HG03139 (cell line): ENCODE measurements at regions not wholly inside any gene's neighbourhood (a gene's known extent, or its start where the extent isn't known, plus 50 kb on each side); places are given as distances from the start of the nearest gene placed in this dataset.

Experiments
- ATAC-seq: cut with Tn5 transposase; IDR thresholded peaks from one replicate; pipeline ENCODE4 v1.9.1; 2021; ENCODE audit not compliant: unreplicated experiment

DNA sequence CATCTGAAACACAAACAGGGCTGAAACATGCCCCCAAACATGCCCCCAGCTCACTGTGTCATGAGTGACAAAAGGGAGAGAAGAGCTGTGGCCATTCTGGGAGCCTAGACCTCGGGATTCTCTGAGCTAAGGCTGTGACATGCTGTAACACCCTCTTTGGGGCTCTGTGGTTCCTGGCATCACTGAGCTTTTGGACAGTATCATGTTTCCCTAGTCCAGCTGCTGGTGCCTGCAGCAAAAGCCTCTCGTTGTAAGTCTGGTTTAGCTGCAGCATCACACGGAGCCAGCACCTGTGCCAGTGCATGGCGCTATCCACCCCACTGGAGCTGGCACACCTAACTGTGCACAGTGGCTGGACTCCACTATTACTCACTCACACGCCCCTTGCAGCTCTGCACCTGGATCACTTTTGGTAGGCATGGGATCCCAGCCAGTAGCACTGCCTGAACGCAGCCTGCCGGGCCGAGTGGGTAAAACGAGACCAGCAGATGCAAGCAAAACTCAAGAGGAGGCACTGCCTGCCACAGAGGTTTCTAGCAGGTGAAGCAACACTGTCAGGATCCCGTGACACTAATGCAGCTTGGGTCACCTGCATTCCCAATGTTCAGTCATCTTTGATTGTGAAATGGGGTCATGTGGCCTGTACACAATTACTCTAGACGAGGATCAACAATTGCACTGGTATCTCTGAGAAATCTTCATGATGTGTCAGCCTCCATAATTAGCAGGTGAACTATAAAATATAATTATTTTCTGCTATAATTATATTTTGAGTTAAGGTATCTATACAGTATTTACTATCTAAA lies 547.2 kb downstream of the ZNF804A start:
- ATAC-seq = no peak

DNA sequence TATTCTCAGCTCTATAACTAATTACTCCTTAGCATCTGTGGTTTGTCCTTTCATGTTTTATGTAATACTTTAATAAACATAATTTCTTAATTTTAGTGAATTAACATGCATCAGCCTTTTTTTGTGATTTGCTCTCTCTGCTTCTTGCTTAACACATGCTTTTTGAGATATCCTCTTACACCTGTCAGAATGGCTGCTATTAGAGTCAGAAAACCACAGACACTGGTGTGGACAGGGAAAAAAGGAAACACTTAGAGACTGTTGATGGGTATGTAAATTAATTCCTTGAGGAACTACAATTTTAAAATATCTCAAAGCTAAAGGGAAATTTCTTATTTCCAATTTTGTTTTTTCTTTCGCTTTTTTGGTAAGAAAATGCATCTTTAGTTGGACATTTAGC lies 549.0 kb downstream of the ZNF804A start:
- ATAC-seq = no peak

DNA sequence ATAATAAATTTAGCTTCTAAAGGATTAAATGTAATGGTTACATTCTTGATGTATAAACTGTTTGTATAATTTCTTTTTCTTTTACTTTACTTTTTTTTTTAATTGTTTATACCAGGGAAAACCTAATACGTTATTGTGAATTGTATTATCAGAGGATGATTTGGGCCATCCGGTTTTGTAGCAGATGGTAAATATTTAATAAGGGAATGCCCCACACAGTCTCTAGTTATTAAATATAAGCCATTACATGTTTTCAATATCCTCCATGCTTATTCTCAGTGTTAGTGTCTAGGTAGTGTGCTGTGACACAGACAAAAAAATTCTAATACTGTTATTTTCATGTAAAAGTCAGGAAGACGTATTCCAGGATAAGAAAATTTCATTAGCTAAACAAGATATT lies 553.9 kb downstream of the ZNF804A start:
- ATAC-seq = no peak

DNA sequence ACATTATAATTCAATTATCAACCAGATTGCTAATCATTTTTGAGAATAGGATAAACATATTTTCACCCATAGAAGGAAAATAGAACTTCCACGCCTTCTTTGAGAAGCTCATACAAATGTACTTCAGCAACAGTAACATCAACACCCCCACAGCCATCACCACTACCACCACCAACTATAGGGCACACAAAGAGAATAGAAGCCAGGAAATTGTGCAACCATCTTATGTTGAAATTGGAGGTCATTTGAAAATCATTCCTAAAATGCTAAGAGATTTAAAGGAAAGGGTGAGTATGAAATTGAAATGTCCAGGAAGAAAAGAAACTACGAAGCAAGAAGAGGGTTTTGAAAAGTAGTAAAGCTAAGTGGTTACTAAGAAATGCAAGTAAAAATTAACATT lies 563.4 kb downstream of the ZNF804A start:
- no peak for ATAC-seq

DNA sequence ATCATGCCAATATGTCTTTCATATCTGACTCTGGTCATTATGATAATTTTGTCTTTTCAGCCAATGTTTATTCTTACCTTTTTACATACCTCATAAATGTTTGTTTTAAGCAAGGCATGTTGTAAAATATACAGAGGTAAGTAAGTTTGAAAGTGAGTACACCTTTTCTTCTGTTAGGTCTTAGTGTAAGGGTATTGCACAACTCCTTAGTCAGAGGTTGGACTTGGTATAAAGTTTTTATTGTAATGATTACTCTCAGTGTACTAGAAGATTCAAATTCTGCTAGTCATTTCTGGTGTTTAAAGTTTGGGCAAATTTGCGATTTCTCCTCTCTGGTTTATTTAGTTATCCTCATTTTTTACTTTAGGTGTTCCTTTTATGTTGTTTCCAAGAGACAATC lies 564.3 kb upstream of the FSIP2 start:
- ATAC-seq = no peak

DNA sequence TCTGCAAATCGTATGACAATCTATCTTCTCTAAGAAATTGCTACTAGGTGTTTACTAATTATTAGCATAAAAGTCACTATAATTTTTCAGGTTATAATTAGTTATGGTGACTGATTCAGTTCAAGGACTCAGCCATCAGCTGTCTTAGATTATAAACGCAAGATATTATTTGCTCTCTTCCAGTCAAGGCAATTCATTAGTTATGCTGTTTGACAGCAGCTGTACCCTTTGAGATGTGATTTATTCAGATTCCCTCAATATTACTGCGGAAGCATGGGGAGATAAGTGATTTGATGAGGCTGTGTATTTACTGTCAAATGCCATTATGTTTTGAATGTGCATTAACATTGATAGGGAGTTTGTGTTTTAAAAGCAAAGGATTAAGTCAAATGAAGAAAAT lies 558.9 kb upstream of the FSIP2 start:
- ATAC-seq = no peak

DNA sequence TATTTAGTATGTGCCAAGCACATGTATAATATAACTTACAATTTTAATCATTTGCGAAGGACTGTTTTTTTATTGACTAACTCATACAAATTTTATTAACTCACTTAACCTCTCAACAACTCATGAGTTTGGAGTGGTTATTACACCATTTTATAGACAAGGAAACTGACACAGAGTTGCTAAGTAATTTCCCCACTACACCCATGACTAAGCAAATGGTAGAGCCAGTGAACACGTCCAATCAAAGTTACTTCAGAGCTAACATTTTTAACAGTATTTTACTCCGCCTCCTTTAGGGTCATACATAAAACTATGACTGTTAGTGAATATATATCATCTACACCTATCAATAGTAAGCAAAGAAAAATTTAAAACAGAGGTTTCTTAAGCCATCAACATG lies 556.7 kb upstream of the FSIP2 start:
- ATAC-seq = no peak

DNA sequence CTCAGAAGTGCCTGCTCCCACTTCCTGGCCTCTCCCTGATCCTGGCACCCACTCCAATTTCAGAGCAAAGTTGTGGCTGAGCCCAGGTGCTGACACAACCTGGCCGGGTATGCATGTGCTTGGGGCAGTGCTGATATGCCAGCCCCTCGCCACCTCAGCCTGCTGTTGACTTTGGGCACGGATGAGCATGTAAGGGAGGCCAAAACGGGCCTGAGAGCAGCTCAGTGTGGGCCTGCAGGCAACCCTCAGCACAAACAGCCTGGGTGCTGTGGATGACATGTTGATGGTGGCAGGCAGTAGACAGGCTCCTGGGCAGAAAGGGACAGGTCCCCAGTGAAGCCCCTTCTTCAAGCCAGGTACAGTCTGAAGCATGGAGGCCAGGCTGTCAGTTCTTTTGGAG lies 553.6 kb upstream of the FSIP2 start:
- no peak for ATAC-seq

DNA sequence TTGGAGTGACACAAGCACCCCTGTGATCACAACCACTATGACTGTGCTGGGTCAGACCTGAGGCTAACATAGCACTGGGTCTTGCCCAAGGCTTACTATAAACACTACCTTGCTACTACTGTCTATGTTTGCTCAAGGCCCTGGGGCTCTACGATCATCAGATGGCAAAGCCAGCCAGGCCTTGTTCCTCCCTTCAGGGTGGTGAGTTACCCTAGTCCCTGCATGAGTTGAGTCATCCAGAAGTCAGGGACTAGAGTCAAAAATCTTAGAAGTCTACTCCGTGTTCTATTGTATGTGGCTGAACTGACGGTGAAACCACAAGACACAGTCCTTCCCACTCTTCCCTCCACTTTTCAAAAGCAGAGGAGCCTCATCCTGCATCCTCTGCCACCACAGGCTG lies 551.2 kb upstream of the FSIP2 start:
- ATAC-seq = no peak

DNA sequence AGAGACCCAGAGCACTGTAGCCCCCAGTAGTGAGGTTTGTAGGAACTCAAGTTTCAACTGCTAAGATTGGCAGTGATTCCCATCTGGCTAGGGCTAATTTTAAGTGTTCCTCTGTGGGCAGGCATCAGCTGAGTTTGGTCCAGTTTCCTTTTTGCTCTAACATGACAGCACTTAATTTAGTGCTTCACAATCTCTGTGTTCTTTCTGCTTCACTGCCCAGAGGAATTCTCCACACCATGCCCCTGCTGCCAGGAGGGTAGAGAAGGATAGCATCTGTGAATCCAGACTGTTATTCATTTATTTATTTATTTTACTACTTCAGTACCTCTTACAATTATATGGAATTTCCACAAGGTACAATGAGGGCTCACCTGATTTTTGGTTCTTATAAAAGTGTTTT lies 549.9 kb upstream of the FSIP2 start:
- no peak for ATAC-seq

DNA sequence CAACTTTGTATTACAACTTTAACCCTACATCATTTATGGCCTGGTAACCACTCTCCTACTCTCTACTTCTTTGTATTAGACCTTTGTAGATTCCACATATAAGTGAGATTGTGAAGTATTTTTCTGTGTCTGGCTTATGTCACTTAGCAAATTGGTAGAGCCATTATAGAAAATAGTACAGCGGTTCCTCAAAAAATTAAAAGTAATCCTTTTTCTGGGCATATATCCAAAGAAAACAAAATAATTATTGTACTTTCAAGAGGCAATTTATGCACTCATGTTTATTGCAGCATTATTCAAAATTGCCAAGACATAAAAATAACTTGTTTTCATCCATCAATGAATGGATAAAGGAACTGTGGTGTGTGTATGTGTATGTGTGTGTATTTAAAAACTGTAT lies 537.5 kb upstream of the FSIP2 start:
- ATAC-seq = no peak

DNA sequence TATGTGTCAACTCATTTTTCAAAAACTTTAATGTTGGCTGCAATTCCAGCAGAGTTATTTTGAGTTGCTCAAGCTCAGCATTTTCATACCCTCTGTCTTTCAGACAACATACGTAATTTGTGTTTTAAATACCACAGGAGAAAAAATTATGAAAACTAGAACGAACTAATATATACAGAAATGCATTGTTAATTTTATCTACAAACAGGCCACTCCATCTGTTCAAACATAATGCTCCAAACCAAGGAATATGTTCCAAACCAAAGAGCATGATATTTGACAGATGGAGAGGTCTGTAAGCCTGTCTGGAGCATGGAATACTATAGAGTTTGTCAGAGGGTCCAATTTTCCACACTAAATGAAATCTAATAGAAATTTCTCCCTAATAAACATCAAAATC lies 536.2 kb upstream of the FSIP2 start:
- no peak for ATAC-seq

DNA sequence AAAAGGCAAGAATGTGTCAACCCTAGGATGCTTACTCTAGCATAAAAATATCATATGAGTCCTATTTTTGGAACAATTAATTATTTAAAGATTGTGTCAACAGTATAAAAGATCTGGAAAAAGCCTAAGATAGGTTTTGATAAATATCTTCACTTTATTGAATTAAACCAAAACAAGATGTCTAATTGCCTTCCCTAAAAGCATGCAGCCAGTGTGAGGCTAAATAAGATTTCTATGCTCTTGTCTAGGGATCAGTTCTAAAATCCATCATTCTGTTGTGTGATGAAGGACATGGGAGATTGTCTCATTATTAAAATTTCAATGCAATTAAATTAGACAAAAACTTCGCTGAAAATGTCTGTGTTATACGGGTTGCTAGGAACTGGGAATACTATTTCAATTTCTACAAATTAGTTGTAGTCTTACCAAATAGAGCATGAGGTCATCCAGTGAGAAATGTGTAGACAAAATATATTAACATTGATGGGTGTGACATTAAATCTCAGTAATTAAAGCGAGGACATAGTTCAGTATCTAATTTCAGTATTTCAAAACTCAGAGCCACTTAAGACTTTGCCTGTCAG lies 535.6 kb upstream of the FSIP2 start:
- no peak for ATAC-seq

DNA sequence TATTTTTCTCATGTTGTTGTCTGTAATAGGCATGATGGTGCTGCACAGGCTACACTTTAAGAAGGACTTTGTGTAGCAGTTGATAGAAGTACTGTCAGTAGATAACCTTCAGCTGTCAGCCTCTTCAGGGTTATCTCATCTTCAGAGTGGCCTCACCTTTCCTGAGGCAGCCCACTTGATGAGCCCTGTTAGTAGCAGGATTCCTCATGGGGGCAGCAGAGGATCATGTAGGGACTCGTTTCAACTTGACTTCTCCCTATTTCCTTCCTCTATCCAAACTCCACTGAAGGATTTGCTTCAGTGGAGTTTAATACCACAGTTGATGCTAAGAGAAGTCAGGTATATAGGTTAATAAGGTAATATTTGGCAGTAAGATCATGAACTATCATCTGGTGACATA lies 530.3 kb upstream of the FSIP2 start:
- ATAC-seq = no peak

DNA sequence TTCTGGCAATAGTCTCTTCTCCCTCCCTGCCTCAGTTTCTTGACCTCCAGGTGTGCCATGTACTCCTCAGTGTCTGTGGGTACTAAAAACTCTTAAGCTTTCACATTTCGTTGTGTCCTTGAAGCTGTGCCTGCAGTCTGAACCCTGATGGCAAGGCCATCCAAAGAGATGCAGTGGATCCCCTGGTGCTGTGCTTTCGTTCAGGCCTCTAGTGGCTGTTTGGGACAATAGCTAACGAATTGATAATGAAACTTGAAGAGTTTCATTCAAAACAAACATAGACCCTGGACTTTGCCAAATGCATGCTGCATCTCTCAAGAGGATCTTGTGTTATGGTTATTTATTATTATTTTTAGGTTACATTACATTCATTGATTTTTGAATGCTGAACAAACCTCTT lies 523.1 kb upstream of the FSIP2 start:
- no peak for ATAC-seq

DNA sequence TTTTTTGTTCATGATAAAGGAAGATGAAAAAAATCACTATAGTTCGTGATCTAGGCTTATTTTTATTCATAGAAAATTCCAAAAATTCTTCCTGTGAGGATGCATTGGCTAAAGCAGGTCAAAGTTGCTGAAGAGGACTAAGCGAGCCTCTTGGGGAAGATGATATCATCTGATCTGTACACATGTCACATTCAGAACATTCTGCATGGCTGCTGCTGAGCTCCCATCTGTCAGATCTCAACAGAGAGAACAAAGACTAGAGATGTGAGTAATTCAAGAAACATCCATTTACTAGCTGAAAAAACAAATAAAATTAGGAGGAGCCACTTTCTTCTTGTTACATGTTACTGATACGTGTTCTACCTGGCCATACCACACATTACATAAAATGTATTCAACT lies 518.6 kb upstream of the FSIP2 start:
- no peak for ATAC-seq

DNA sequence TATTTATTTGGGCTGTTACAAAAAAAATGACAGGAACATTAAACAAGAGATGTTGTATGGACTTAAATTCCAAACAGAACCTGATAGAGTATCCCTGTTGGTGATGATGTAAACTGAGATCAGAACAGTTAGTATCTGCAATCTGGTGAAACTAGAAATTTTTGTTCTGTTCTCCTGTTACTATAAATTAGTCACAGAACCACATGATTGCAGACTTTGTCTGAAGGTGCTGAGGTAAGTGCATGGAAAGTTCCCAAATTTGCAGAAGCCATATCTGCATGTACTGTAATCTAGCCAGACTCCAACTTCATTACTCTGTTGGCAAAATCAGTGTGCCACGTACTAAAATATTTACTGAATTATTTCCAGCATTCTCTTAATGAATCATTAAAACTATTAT lies 516.3 kb upstream of the FSIP2 start:
- no peak for ATAC-seq

DNA sequence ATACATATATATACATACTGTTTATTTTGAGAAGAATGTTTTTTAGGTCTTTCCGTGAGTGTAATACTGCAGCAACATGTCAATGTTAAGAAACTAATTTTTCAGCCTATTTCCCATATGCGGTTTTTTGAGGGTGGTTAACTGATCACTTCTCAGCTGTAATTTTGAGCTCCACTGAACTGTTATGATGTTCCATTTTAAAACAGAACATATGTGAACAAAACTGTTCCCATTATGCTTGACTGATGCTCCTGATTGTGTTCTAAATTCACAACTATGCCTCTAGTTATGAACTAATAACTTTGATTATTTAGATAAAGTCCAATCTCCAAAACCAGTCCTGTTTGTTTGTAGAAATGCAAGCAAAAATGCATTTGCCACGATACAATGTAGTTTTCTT lies 511.2 kb upstream of the FSIP2 start:
- no peak for ATAC-seq

DNA sequence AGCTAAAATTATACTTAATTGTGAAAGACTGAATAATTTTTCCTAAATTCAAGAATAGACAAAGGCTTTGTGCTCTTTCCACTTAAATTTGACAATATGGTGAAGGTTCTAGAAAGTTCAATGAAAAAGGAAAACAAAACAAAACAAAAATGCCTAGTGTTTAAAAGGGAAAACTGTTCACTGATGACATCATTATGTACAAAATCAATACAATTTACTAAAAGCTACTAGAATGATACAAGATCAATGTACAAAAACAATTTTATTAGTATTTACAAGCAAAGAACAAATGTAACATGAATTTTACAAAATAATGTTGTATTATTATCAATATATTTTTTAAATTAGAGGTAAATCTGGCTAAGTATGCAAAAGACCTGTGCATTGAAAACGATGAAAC lies 499.1 kb upstream of the FSIP2 start:
- ATAC-seq = no peak

DNA sequence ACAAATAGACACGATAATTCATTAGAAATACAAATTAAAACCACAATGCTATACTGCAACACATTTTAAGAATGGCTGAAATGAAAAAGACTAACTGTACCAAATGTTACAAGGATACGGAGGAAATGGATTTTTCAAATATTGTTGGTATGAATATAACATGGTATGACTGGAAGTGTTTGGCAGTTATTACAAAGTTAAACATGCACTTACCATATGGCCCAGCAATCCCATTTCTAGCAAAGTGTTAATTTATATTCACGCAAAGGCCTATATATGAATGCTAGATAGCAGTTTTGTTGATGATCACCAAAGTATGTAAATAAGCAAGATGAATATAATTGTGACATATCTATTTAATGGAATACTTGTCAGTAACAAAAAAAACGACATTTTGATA lies 497.8 kb upstream of the FSIP2 start:
- ATAC-seq = no peak

DNA sequence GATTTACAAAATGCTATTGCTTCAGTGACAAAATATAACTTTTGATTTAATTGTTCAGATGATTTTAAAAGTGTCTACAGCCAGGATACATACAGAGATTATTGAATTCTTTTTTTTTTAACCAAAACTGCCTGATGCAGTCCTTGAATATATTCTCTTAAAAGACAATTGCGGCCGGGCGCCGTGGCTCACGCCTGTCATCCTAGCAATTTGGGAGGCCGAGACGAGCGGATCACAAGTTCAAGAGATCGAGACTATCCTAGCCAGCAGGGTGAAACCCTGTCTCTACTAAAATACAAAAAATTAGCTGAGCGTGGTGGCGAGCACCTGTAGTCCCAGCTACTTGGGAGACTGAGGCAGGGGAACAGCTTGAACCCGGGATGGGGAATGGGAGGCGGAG lies 497.0 kb upstream of the FSIP2 start:
- no peak for ATAC-seq

DNA sequence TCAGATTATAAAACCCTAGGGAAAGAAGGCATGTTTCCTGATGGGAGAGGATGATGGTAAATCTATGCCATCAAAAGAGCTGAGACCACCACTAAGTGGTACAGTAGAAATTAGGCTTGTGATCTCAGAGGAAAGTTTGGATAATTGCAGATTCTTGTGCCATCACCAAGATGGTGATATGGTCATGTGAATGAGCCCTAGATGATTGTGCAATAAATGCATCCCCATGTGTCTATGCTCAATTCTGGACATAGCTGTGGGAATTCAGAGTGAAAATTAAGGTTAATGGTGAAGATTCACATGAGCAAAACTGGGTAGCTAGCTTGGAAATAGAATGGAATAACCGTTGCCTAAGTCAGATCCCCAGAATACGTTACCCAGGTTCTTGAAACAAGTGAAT lies 496.1 kb upstream of the FSIP2 start:
- ATAC-seq = no peak

DNA sequence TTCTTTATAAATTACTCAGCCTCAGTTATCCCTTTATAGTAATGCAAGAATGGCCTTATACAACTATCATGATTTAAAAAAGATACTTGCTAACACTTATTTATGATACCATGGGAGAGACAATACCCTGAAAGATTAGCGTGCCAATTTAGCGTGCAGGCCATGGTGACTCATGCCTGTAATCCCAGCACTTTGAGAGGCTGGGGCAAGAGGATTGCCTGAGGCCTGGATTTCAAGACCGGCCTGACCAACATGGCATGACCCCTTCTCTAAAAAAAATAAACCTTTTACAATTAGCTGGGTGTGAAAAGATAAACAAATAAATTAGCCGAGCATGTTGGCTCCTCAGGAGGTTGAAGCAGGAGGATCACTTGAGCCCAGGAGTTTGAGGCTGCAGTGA lies 493.4 kb upstream of the FSIP2 start:
- no peak for ATAC-seq
